Smooth muscle cell (in vitro differentiated cells): ENCODE measurements at regions not wholly inside any gene's neighbourhood (a gene's known extent, or its start where the extent isn't known, plus 50 kb on each side); places are given as distances from the start of the nearest gene placed in this dataset.

Source experiments
- DNase-seq: peaks from one replicate; lab custom pipeline; 2025; ENCODE audit not compliant: unreplicated experiment; lab: John Stamatoyannopoulos, UW
- H2AFZ ChIP-seq: fragments of 200-600 bp; sonication (generic); 2 replicates; pipeline ENCODE4 v1.6.0; 2016; ENCODE audit warnings: antibody characterized with exemption, low read depth, mild to moderate bottlenecking
- H3F3A ChIP-seq: fragments of 200-600 bp; sonication (generic); 2 replicates; pipeline ENCODE4 v1.6.0; 2017; ENCODE audit warnings: antibody characterized with exemption, low read depth
- H3K27ac ChIP-seq: fragments of 200-600 bp; sonication (generic); 2 replicates; pipeline ENCODE4 v1.5.1; 2016; ENCODE audit warnings: low read depth, mild to moderate bottlenecking
- H3K27me3 ChIP-seq: fragments of 200-600 bp; sonication (generic); 2 replicates; pipeline ENCODE4 v1.6.1; 2016; ENCODE audit warnings: low read depth, mild to moderate bottlenecking
- H3K36me3 ChIP-seq: fragments of 200-600 bp; sonication (generic); 2 replicates; pipeline ENCODE4 v1.5.1; 2016; ENCODE audit warnings: low read depth
- H3K4me1 ChIP-seq: fragments of 200-600 bp; sonication (generic); 2 replicates; pipeline ENCODE4 v1.5.1; 2016; ENCODE audit warnings: low read depth
- H3K4me2 ChIP-seq: fragments of 200-600 bp; sonication (generic); 2 replicates; pipeline ENCODE4 v1.6.0; 2016; ENCODE audit warnings: mild to moderate bottlenecking
- H3K4me3 ChIP-seq: fragments of 200-600 bp; sonication (generic); 2 replicates; pipeline ENCODE4 v1.5.1; 2016; ENCODE audit warnings: mild to moderate bottlenecking
- H3K79me2 ChIP-seq: fragments of 200-600 bp; sonication (generic); 2 replicates; pipeline ENCODE4 v1.6.0; 2016; ENCODE audit warnings: low read depth, mild to moderate bottlenecking
- H3K9ac ChIP-seq: fragments of 200-600 bp; sonication (generic); 2 replicates; pipeline ENCODE4 v1.6.0; 2016; ENCODE audit warnings: low read depth
- H3K9me3 ChIP-seq: fragments of 200-600 bp; sonication (generic); replicated peaks from 2 replicates; pipeline ENCODE4 v1.5.1; 2016; ENCODE audit warnings: low read depth
- H4K20me1 ChIP-seq: fragments of 200-600 bp; sonication (generic); 2 replicates; pipeline ENCODE4 v1.6.0; 2016; ENCODE audit warnings: low read depth
- CTCF ChIP-seq: fragments of 200-600 bp; sonication (generic); IDR thresholded peaks from 2 replicates; pipeline ENCODE4 v1.5.1; 2017; ENCODE audit warnings: borderline replicate concordance, mild to moderate bottlenecking, antibody characterized with exemption; ENCODE audit not compliant: insufficient read depth, poor library complexity, severe bottlenecking
- WGBS: methylation state at CpG from one replicate; pipeline ENCODE4 v1.1.7; 2016; ENCODE audit warnings: low lambda C conversion rate; 5-methylcytosine and 5-hydroxymethylcytosine counted together

GRCh38 chr9:115668521-115668920, 485.1 kb upstream of the PAPPA start:
- H3K4me1 ChIP-seq, result peaks cover 10% of the 10 kb centered on the region

GRCh38 chr9:115671236-115671962, 482.2 kb upstream of the PAPPA start:
- Histone ChIP-seq H3K27me3 (no peaks in the 10 kb centered on the region), H3K4me2 (peak overlapping the region; percentile 76), H3K9me3 (no peaks in the 10 kb centered on the region), H4K20me1 (no peaks in the 10 kb centered on the region), H2AFZ (no peak overlapping the region), H3K9ac (peak overlapping the region; percentile 94), H3K27ac (peak overlapping the region; percentile 99), H3K36me3 (no peaks in the 10 kb centered on the region), H3K4me1 (peaks cover 10% of the 10 kb centered on the region), H3K79me2 (no peaks in the 10 kb centered on the region), H3K4me3 (no peak overlapping the region), H3F3A (peaks cover 42% of the 10 kb centered on the region)
- WGBS, result 65% methylated on average over 7 of the region's 7 CpGs
- no peak for DNase-seq
- no peak for TF ChIP-seq CTCF

More at GRCh38 chr9:115668521-115668920, 485.1 kb upstream of the PAPPA start:
- Histone ChIP-seq H3K9me3 (no peaks in the 10 kb centered on the region), H3K36me3 (no peaks in the 10 kb centered on the region), H3K4me3 (no peak overlapping the region), H3K79me2 (no peaks in the 10 kb centered on the region), H3K27ac (peak overlapping the region; percentile 99), H3F3A (peaks cover 31% of the 10 kb centered on the region), H3K9ac (peak overlapping the region; percentile 60), H4K20me1 (no peaks in the 10 kb centered on the region), H2AFZ (no peak overlapping the region), H3K4me2 (no peak overlapping the region), H3K27me3 (no peaks in the 10 kb centered on the region)
- TF ChIP-seq CTCF, result no peak
- 33% methylated on average over 2 of the region's 2 CpGs for WGBS
- DNase-seq, result no peak

- Histone ChIP-seq H3K27ac (peak overlapping the region; percentile 99), H4K20me1 (no peaks in the 10 kb centered on the region), H3K4me3 (no peak overlapping the region), H3K9ac (peak overlapping the region; percentile 94), H3K4me2 (peak overlapping the region; percentile 76), H3K27me3 (no peaks in the 10 kb centered on the region), H3F3A (peaks cover 42% of the 10 kb centered on the region), H3K9me3 (no peaks in the 10 kb centered on the region), H3K4me1 (peaks cover 10% of the 10 kb centered on the region), H2AFZ (no peak overlapping the region), H3K79me2 (no peaks in the 10 kb centered on the region), H3K36me3 (no peaks in the 10 kb centered on the region)
- DNase-seq, result no peak
- WGBS, result 74% methylated on average over 1 of the region's 1 CpG
- no peak for TF ChIP-seq CTCF
These were observed 481.7 kb upstream of the PAPPA start for GRCh38 chr9:115671963-115672305.
